ENCODE measurements at regions not wholly inside any gene's neighbourhood (a gene's known extent, or its start where the extent isn't known, plus 50 kb on each side); places are given as distances from the start of the nearest gene placed in this dataset.

DNA sequence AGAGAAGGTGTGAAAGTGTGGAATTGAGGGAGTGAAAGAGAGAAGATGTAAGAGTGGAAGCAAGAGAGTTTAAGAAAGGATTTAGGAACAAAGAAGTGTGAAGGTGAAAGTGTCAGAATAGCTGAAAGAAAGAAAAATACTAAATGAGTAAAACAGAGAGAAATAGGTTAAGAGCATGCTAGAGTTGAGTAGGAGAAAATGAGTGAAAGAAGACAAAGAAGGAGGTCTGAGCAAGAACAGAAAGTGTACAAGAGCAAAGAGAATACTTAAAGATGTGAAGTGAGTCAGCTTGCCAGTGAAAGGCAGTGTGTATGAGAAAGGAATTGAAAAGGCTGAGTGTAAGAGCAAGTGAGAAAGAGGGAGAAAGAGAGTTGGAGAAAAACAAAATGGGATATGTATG, 348.8 kb upstream of the BCHE start:
- no peaks in the 10 kb centered on the region for H3K4me1 ChIP-seq
- ChIA-PET POLR2A (no interaction called here), CTCF (no interaction called here)
- FAIRE-seq (no peak), DNase-seq (ENCODE audit: low read depth in 1 of 2, low spot score in 1 of 2) (no peak), ATAC-seq (no peak)
- H3K4me3 ChIP-seq = no peak overlapping the region
- H3K27ac ChIP-seq = no peak overlapping the region
- H3K4me2 ChIP-seq = no peak overlapping the region
- TF ChIP-seq EHMT2 (IDR thresholded peaks at IDR 0.05; ENCODE audit: low read depth) (no peak), PHF8 (IDR thresholded peaks at IDR 0.05; ENCODE audit: borderline replicate concordance, low read depth) (no peak), MYC (IDR thresholded peaks at IDR 0.05; ENCODE audit: borderline replicate concordance, low read length) (no peak), POLR2AphosphoS2 (conservative IDR thresholded peaks at IDR 0.05; ENCODE audit: low read length) (no peak), NR3C1 (IDR thresholded peaks at IDR 0.05) (no peak), HOXB5 (CRISPR knock-in tag; IDR thresholded peaks at IDR 0.05) (no peak), NPAS2 (CRISPR knock-in tag; IDR thresholded peaks at IDR 0.05; ENCODE audit: borderline replicate concordance) (no peak), RAD21 (conservative IDR thresholded peaks at IDR 0.05 in 1 of 2, IDR thresholded peaks at IDR 0.05 in 1 of 2) (no peak), MAZ (IDR thresholded peaks at IDR 0.05; ENCODE audit: borderline replicate concordance, low read depth, low read length) (no peak)
- TF ChIP-seq, protein P1, sequence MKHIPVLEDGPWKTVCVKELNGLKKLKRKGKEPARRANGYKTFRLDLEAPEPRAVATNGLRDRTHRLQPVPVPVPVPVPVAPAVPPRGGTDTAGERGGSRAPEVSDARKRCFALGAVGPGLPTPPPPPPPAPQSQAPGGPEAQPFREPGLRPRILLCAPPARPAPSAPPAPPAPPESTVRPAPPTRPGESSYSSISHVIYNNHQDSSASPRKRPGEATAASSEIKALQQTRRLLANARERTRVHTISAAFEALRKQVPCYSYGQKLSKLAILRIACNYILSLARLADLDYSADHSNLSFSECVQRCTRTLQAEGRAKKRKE (CRISPR knock-in tag; IDR thresholded peaks at IDR 0.05; ENCODE audit: low read depth) = no peak
- H3K9me3 ChIP-seq = no peaks in the 10 kb centered on the region

DNA sequence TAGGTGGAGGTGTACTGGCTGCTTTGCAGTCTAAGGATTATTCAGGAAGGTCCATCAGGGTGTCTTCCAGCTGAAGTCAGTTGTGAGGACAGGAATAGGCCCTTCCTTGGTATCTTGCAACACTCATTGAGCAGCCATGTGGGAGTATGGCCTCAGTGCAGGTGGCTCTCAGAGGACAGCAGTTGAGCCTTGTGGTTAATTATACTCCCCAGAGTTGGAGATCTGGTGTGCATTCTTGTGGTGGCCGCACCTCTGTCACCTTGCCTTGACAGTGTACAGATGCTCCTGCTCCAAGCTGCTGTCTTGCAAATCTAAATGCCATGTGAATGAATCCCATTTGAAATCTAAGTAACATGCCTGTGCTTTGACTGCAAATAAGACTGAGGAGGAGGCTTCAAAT, 339.9 kb upstream of the BCHE start:
- no peak overlapping the region for H3K4me3 ChIP-seq
- no peak for ATAC-seq
- no peak for DNase-seq (ENCODE audit: low read depth in 1 of 2, low spot score in 1 of 2)
- ChIA-PET CTCF (interaction anchor here (0.6 kb wide), 1 partner anchor 1534 kb away, joined by 3 read pairs; no protein-coding TSS in a partner anchor), POLR2A (no interaction called here)
- H3K27ac ChIP-seq = no peak overlapping the region
- no peaks in the 10 kb centered on the region for H3K4me1 ChIP-seq
- H3K4me2 ChIP-seq = no peak overlapping the region
- FAIRE-seq = no peak
- TF ChIP-seq ZSCAN20 (CRISPR knock-in tag; IDR thresholded peaks at IDR 0.05) = no peak
- TF ChIP-seq RFX5 (IDR thresholded peaks at IDR 0.05) = no peak
- TF ChIP-seq SMC3 (IDR thresholded peaks at IDR 0.05) = no peak
- TF ChIP-seq EHMT2 (IDR thresholded peaks at IDR 0.05; ENCODE audit: low read depth) = no peak
- TF ChIP-seq, protein P2, sequence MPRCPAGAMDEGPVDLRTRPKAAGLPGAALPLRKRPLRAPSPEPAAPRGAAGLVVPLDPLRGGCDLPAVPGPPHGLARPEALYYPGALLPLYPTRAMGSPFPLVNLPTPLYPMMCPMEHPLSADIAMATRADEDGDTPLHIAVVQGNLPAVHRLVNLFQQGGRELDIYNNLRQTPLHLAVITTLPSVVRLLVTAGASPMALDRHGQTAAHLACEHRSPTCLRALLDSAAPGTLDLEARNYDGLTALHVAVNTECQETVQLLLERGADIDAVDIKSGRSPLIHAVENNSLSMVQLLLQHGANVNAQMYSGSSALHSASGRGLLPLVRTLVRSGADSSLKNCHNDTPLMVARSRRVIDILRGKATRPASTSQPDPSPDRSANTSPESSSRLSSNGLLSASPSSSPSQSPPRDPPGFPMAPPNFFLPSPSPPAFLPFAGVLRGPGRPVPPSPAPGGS (IDR thresholded peaks at IDR 0.05) = no peak
- TF ChIP-seq, protein P3, sequence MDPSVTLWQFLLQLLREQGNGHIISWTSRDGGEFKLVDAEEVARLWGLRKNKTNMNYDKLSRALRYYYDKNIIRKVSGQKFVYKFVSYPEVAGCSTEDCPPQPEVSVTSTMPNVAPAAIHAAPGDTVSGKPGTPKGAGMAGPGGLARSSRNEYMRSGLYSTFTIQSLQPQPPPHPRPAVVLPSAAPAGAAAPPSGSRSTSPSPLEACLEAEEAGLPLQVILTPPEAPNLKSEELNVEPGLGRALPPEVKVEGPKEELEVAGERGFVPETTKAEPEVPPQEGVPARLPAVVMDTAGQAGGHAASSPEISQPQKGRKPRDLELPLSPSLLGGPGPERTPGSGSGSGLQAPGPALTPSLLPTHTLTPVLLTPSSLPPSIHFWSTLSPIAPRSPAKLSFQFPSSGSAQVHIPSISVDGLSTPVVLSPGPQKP (IDR thresholded peaks at IDR 0.05; ENCODE audit: low read depth, low read length) = no peak
- TF ChIP-seq POLR2A (IDR thresholded peaks at IDR 0.05; ENCODE audit: low read length) = no peak
- TF ChIP-seq CBX2 (IDR thresholded peaks at IDR 0.05; ENCODE audit: borderline replicate concordance, low read depth) = no peak
- 75% methylated on average over 1 of the region's 1 CpG for WGBS (ENCODE audit: missing lambda C conversion rate)
- H3K9me3 ChIP-seq = no peaks in the 10 kb centered on the region

DNA sequence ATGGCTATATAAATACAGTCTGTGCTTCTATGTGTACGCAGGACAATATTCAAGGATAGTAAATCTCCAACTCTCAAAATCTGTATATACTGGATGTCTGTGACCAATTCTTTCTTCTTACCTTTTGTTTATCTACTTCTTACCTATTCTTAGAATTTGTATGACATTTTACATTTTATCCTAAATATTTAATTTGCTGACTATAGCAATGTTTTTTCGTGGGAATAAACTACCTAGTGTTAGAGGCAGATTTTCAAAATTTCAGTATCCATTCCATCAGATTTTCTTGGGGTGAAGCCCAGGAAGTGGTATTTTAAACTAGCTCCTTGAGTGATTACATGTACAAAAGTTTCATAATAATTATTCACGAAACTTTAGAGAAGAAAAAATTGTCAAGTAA, 334.5 kb upstream of the BCHE start:
- CTCF ChIA-PET = no interaction called here
- no peak overlapping the region for H3K4me2 ChIP-seq
- no peak for FAIRE-seq
- TF ChIP-seq HOXB13 (CRISPR knock-in tag; IDR thresholded peaks at IDR 0.05; ENCODE audit: low read depth) = no peak
- no peak for TF ChIP-seq NR3C1 (IDR thresholded peaks at IDR 0.05)
- no peak for TF ChIP-seq NFE2L2 (conservative IDR thresholded peaks at IDR 0.05; ENCODE audit: low read length)
- no peak for TF ChIP-seq FOXS1 (CRISPR knock-in tag; IDR thresholded peaks at IDR 0.05)
- TF ChIP-seq CHD2 (IDR thresholded peaks at IDR 0.05; ENCODE audit: low read length, partially characterized antibody) = no peak
- TF ChIP-seq RNF2 (IDR thresholded peaks at IDR 0.05; ENCODE audit: borderline replicate concordance, low read depth) = no peak
- POLR2A ChIA-PET = no interaction called here
- H3K4me1 ChIP-seq = no peaks in the 10 kb centered on the region
- ATAC-seq = no peak
- no peak for DNase-seq (ENCODE audit: low read depth in 1 of 2, low spot score in 1 of 2)
- H3K27ac ChIP-seq = no peak overlapping the region
- WGBS (ENCODE audit: missing lambda C conversion rate) = 43% methylated on average over 3 of the region's 3 CpGs
- H3K4me3 ChIP-seq = no peak overlapping the region
- H3K9me3 ChIP-seq = no peaks in the 10 kb centered on the region
